Suppressor macrophage treated with lipopolysaccharide for 1 hour (primary cell): ENCODE measurements at regions not wholly inside any gene's neighbourhood (a gene's known extent, or its start where the extent isn't known, plus 50 kb on each side); places are given as distances from the start of the nearest gene placed in this dataset.
A peak's percentile ranks its signal among the peaks of the same experiment; 100 is the strongest.
"Not testable (repeated sequence)": the region's sequence is repeated elsewhere in the genome, so short reads cannot be mapped to it uniquely, and the experiment has no call there.

Experiments used
- DNase-seq, 3 donors: peaks; one replicate each; pipeline ENCODE4 v3.0.0-alpha.2; 2020 to 2022

- DNase-seq = no peak
Measured at GRCh38 chr6:170232186-170233002, 58.5 kb downstream of the DLL1 start.

- no peak for DNase-seq
Measured at GRCh38 chr6:170231293-170232185, 59.3 kb downstream of the DLL1 start.

GRCh38 chr6:170230520-170231292 is 60.2 kb downstream of the DLL1 start:
- no peak for DNase-seq

GRCh38 chr6:170229851-170230519 is 60.9 kb downstream of the DLL1 start:
- DNase-seq = no peak

GRCh38 chr6:170229396-170229795 is 61.5 kb downstream of the DLL1 start:
- DNase-seq = no peak

GRCh38 chr6:170228946-170229310 is 62.0 kb downstream of the DLL1 start:
- no peak for DNase-seq

DNA sequence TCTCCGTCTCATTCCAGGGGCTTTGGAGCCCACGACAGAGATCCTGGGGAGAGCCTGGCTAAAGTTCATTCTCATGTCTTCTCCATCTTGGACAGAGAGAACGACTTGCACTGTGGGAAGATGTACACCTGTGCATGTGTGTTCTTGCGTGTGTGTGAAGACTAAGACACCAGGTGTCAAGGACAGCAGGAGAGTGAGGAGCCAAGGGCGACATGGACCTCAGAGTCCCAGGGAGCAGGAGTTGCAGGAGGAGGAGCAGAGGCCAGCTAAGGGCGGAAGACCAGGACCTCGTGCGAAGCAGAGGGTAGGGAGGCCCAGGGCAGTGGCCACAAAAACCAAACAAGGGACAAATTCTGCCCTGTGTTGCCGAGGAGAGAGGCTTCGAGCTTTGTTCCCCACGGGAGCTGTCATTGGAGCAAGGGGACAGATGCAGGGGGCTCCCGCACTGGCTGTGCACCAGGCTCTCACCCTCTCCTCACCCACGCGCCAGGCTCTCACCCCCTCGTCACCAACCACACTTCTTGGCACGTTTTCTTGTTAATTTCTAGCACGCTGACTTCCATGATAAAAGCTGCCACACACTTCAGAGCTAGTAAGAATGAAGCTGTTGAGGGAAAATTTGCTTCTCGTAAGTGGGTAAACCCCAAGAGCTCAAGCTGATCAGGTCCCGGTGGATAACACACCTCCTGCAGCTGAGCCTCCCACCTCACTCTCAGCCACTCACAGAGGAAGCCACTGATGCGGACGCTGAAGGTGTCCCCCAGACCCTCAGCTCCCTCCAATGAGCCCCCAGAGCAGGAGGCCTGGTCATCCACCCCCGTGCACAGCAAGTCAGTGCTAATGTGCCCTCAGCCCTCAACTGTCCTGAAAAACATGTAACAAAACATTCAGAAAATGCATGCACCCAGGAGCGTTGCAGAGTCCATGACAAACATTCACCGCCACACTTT is 62.6 kb downstream of the DLL1 start:
- no peak for DNase-seq

DNA sequence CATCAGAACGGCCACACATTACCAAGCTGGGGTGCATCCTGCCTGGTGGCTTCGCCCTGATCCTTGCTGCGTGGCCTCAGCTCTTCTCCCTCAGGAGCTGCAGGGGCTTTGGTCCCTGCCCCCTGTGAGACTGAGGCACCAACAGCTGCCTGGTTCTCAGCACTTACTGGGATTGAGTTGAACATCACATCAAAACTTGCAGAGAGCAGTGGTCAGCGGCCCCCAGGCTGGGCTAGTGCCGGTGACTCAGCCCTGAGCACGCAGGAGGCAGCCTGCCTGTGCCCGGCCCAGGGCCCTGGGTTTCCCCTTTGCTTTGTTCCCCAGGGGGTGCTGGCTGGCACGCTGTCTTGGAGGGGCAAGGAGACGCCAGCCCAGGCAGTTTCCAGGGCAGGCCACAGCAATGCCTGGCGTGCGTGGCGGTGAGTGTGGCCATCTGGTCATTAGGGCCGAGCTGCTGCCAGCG is 63.3 kb downstream of the DLL1 start:
- DNase-seq = no peak

DNA sequence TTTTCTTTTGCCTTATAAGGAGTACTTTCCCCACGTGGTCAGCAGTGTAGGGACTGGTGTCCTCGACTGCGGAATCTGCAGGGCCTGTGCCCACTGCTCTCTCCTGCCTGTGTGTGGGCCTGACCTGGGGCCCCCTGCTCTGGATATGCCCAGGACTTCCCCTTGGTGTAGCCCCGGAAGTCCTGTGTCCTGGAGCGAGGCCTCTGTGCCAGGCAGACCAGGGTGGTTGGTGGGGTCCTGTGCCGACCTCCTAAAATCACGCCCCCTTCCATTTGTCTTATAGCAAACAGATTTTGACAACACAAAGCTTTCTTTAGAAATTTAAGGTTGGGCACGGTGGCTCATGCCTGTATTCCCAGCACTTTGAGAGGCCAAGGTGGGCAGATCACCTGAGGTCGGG is 64.2 kb downstream of the DLL1 start:
- no peak for DNase-seq

DNA sequence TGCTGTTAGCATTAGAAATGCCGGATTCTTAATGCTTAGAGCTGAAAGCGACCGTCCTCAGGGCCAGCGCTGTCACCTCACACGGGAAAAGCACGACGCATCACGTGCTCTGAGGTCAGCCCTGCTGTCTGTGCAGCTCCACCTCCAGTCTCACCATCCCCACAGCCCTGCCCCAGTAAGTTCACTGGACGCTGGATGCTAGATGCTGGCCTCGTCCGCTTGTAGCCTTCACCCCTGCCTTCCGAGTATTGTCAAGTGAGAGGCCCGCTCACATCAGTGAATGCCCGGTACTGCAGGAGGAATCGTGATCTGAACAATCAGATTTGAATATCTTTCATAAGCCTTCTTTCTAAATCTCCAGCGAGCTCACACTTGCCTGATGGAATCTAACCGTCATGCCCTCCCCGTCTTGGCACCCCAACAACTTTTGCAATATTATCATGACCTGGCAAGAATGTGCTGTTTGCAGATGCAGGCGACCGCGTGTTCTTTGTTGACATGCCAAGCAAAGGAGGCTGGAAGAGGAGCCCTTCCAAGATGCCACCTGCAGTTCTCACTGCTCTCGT is 64.9 kb downstream of the DLL1 start:
- no peak for DNase-seq

DNA sequence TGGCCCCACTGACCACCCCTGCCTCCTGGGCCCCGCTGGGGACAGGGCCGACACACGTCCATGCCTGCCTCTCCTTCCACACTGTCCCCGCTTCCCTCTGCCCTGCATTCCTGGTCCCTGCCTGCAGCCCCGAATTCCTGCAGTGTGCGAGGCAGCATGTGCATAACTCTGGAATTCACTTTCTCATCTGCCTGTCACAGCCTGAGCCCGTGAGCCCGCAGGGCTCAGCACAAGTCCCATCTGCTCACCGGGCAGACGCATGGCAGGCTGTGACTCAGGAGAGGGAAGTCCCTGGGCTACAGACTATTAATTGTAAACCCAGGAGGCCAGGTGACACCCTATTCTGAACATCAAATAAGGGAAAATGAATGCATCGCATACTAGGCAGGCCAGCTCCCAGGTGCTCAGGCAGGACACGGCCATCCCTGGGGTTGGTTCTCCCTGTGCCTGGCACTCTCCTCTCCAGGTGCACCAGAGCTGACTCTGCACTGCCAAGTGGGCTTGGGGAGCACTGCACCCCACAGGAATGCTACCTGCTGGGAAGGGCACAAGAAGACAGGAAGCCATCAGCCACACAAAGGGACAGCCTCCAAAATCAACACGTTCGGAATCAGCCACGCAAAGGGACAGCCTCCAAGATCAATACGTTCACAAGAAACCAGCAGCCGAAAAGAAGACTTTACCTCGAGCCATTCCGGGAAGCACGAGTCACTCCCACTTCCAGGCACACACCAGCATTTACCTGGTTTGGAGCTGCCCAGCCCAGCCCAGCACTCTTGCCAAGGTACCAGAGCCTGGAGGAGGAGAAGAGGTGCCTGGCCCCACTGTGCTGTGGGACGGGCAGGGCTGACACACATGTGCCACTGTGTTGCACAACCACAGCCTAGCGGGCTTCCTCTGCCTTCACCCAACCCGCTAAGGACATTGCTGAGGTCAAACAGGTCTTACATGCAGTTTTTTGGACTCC is 65.9 kb downstream of the DLL1 start:
- peak; percentile 22 to 52 (median 51) for DNase-seq

- DNase-seq = no peak
Measured at GRCh38 chr6:170223718-170224693, 66.9 kb downstream of the DLL1 start.

GRCh38 chr6:170222498-170223471 is 68.1 kb downstream of the DLL1 start:
- no peak for DNase-seq

DNA sequence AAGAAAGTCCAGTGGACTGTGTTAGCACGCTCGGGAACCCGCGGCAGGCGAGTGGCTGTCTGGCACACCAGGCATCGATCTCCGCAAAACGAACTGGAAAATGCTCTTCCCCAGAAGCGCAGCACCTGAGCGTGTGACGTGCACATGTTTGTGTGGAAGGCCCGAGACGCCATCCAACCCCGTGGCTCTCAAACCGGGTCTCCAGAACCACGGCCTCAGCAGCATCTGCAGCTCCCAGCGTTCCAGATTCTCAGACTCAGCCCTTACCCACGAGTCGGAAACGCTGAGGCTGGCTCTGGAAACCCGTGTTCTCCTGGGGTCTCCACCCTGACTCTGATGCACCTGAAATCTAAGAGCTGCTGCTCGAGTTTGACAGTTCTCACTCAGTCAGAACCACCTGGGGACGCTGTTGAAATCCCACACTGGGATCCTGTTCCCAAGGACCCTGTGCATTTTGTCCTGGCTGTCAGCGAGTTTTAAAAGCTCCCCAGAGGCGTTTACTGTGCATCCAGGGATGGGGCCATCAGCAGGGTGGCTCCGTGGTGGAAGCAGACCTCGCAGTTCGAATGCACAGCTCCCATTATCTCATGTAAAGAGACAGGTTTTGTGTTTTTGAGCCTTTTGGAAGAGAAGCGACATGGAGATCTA is 69.0 kb downstream of the DLL1 start:
- DNase-seq = no peak

DNA sequence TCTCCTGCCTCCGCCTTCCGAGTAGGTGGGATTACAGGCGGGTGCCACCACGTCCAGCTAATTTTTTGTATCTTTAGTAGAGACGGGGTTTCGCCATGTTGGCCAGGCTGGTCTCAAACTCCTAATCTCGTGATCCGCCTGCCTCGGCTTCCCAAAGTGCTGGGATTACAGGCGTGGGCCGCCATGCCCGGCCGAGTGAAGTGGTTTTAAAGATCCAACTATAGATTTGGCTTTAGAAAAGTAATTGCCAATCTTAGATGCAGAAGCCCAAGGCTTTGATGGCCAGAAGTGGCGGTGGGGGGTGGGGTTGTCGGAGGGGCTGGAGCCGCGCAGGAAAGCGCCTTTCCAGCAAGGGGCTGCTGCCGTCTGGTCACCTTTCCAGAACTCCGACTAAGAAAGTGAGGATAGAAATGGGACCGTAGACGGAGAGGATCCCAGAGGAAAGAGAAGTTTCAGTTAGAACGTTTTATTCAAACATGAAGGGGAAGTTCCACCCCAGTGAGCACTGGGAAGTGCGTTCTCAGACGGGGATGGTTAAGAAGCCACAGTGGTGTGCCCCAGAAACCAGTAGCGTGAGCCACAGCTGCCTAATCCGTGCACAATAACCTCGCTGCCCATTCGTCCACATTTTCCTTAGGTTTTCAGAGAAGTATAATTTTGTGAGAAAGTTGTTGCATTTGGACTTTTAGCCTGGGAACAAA is 69.7 kb downstream of the DLL1 start:
- DNase-seq = peak; percentile 39 to 46 (median 42)

GRCh38 chr6:170213637-170214018 is 77.2 kb downstream of the DLL1 start:
- DNase-seq = not testable (repeated sequence)
